Neural progenitor cell (in vitro differentiated cells): ENCODE measurements at regions not wholly inside any gene's neighbourhood (a gene's known extent, or its start where the extent isn't known, plus 50 kb on each side); places are given as distances from the start of the nearest gene placed in this dataset.

Experiments used
- EZH2 ChIP-seq: fragments of 200-600 bp; sonication (generic); IDR thresholded peaks from 2 replicates; pipeline ENCODE4 v1.6.1; 2017; ENCODE audit warnings: antibody characterized with exemption, mild to moderate bottlenecking, moderate library complexity
- TF ChIP-seq, protein P1 (sequence below): fragments of 200-600 bp; sonication (generic); IDR thresholded peaks from 2 replicates; pipeline ENCODE4 v1.5.1; 2017; ENCODE audit warnings: antibody characterized with exemption, mild to moderate bottlenecking

DNA sequence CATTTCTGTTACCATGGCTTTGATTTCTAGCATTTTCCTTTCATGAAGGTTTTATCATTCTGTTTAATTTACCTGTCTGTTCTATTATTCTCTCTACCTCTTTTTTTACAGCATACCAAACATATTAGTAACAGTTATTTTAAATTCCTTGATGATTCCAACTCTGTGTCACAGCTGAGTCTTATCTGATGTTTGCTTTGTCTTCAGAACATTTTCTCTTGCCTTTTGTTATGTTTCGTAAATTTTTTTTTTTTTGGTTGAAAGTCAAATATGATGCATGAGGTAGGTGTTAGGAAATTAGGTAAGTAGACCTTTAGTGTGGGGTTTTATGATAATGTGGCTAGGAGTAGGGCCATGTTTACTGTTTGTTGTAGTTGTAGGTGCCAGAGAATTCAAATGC is 496.4 kb downstream of the FOXG1 start:
- TF ChIP-seq, protein P1, sequence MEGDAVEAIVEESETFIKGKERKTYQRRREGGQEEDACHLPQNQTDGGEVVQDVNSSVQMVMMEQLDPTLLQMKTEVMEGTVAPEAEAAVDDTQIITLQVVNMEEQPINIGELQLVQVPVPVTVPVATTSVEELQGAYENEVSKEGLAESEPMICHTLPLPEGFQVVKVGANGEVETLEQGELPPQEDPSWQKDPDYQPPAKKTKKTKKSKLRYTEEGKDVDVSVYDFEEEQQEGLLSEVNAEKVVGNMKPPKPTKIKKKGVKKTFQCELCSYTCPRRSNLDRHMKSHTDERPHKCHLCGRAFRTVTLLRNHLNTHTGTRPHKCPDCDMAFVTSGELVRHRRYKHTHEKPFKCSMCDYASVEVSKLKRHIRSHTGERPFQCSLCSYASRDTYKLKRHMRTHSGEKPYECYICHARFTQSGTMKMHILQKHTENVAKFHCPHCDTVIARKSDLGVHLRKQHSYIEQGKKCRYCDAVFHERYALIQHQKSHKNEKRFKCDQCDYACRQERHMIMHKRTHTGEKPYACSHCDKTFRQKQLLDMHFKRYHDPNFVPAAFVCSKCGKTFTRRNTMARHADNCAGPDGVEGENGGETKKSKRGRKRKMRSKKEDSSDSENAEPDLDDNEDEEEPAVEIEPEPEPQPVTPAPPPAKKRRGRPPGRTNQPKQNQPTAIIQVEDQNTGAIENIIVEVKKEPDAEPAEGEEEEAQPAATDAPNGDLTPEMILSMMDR = no peak
- TF ChIP-seq EZH2 = no peak
